D721Med (cell line): ENCODE measurements at regions not wholly inside any gene's neighbourhood (a gene's known extent, or its start where the extent isn't known, plus 50 kb on each side); places are given as distances from the start of the nearest gene placed in this dataset.

ENCODE experiments used
- DNase-seq: peaks from one replicate; pipeline ENCODE4 v3.0.0; 2011; ENCODE audit warnings: low spot score; ENCODE audit not compliant: insufficient read length
- FAIRE-seq: peaks from 2 replicates; lab custom pipeline; 2011; peaks lifted over from hg19 to GRCh38; lab: Jason Lieb, UNC
- TF ChIP-seq, protein P1 (sequence below): IDR thresholded peaks from 2 replicates; pipeline ENCODE4 v1.5.1; 2012; ENCODE audit warnings: mild to moderate bottlenecking, control low read depth; ENCODE audit not compliant: insufficient read depth; ENCODE audit errors: missing control alignments

DNA sequence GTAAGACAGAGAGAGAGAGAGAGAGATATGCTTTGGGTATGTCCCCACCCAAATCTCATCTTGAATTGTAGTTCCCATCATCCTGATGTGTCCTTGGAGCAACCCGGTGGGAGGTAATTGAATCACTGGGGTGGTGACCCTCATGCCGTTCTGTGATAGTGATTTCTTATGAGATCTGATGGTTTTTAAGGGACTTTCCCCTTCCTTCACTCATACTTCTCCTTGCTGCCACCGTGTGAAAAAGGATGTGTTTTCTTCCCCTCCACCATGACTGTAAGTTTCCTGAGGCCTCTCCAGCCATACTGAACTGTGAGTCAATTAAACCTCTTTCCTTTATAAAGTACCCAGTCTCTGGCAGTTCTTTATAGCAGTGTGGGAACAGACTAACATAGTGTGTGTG, 60.3 kb downstream of the EOMES start:
- FAIRE-seq (no peak), DNase-seq (no peak)
- TF ChIP-seq, protein P1, sequence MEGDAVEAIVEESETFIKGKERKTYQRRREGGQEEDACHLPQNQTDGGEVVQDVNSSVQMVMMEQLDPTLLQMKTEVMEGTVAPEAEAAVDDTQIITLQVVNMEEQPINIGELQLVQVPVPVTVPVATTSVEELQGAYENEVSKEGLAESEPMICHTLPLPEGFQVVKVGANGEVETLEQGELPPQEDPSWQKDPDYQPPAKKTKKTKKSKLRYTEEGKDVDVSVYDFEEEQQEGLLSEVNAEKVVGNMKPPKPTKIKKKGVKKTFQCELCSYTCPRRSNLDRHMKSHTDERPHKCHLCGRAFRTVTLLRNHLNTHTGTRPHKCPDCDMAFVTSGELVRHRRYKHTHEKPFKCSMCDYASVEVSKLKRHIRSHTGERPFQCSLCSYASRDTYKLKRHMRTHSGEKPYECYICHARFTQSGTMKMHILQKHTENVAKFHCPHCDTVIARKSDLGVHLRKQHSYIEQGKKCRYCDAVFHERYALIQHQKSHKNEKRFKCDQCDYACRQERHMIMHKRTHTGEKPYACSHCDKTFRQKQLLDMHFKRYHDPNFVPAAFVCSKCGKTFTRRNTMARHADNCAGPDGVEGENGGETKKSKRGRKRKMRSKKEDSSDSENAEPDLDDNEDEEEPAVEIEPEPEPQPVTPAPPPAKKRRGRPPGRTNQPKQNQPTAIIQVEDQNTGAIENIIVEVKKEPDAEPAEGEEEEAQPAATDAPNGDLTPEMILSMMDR: no peak

DNA sequence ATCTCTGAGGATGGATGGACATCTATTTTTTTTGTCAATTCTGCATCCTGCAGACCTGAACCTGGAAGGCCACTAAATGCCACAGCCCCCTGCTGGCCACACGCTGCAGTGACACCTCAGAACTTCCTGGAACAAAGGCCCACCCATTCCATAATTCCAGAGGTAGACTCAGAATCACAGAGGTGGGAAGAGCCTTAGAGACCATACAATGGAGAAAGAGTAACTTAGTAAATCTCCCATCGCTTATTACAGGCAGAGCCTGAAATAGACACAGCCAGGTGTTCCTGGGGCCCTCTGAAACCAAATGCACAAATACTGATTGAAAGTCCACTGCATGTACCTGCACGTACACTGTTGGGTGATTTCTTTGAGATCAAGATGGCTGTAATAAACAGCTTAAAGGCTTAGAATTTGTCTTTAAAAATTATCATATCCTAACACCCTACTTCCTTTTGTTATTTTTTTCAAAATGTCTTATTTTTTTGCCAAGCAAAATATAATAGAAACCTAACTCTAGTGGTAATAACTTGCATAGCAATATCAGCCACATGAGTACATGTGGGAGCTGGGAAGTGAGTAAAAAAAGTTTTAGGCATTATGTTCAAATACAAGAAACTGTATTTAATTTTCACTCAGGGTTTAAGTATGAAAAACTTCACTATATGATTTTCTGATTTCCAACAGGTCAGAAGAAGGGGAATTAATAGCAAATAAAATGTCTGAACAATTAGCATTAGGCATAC, 62.7 kb downstream of the EOMES start:
- DNase-seq (no peak), FAIRE-seq (no peak)
- TF ChIP-seq, protein P1: peak; percentile 63

DNA sequence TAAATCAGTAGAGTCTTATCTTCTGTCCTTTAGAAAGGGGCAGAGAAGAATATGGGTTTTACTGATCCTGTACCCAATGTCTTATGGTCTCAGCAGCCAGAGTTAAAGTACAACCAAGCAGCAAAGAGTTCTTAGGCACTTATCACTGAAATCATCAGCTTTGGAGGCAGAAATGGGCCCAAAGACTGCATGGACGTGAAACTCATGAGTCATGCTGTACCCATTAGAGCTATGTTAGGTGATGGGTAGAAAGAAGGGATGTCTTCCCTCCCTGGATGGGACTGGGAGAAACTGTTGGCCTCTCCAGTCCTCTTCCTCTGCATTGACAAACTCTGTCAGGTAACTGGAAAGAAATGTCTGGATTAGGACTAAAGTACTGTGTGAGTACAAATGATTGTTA, 63.4 kb downstream of the EOMES start:
- no peak for FAIRE-seq

DNA sequence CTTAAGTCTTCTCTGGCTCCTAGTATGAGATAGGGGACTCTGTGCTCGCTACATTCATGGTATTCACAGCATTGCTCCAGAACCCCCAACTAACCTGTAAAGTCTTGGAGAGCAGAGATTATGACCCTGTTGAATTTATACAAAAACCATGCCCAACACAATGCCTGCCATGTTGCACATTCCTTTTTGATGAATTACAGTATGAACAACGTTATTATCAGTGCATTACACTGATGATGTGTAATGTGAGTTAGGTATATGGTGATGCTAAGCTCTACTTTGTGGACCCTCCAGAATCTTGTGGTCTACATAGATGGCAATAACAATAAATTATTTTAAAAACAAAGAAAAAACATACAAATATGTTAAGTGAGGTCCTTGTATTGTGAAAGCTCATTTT, 64.3 kb downstream of the EOMES start:
- TF ChIP-seq, protein P1: no peak
- FAIRE-seq: no peak
- no peak for DNase-seq

More for the DNA sequence above, 63.4 kb downstream of the EOMES start:
- no peak for DNase-seq
- TF ChIP-seq, protein P1: no peak

DNA sequence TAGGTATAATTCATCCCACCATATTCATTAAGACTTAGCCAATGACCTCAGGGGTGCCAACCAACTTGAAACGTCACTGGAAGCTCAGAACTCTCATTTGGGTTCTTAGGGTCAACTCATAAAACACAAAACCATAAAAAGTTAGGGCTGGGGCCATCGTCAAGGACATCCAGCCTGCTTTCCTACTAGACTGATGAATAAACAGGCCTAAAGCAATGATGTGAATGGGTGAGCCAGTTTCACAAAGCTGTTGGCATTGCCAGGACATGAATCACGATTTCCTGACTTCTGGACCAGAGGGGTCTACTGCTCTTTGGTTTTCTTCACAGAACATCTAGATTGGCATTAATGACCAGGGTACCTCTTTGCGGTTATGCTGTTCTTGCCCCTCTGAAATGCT, 64.7 kb downstream of the EOMES start:
- FAIRE-seq (no peak), DNase-seq (no peak)
- TF ChIP-seq, protein P1: no peak

DNA sequence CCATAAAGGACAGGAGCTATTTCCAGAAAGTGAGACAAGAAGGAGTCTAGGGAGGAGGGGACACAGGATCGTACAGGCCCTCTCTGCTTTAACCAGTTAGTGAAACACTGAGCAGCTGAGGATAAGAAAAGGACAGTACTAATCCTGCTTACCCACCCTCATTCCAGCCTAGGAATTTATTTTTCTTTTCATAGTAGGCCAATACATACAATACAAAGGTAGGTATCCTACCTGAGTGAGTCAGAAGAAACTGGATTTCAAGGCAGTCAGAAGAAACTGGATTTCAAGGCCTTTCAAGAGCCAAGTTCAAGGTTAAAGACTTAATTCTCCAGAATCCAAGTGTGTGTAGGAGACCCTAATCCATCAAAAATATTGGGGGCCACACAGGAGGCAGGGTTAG, 65.3 kb downstream of the EOMES start:
- TF ChIP-seq, protein P1: no peak
- no peak for DNase-seq
- FAIRE-seq: no peak

DNA sequence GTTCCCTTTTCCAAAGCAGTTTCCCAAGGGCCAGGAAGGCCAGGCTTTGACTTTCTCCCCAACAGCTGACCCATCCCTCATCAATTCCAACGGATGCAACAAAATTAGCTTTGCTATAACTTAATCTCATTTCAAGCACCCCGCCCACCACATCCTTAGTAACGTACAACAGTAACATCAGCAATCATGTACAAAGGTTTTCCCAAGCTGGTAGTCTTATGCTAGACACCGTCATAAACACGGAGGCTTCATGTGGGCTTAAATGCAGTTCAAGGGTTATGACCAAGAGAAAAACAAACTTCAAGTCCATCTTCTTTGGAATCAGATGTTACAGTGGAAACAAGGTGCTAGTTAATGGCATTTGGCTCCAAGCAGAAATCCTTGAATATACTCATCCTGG, 66.6 kb downstream of the EOMES start:
- FAIRE-seq (no peak), DNase-seq (no peak)
- TF ChIP-seq, protein P1: no peak
